GM12891 (cell line): ENCODE measurements at regions not wholly inside any gene's neighbourhood (a gene's known extent, or its start where the extent isn't known, plus 50 kb on each side); places are given as distances from the start of the nearest gene placed in this dataset.

Experiments used
- PAX5 ChIP-seq: IDR thresholded peaks from 2 replicates; pipeline ENCODE4 v1.6.1; 2011; ENCODE audit warnings: low read length, moderate library complexity, mild to moderate bottlenecking; ENCODE audit not compliant: insufficient read depth, severe bottlenecking
- POLR2A ChIP-seq: IDR thresholded peaks from 2 replicates; pipeline ENCODE4 v1.6.1; 2011; ENCODE audit warnings: low read depth, low read length, control low read depth
- POLR2AphosphoS5 ChIP-seq: IDR thresholded peaks from 2 replicates; pipeline ENCODE4 v1.6.1; 2011; ENCODE audit warnings: low read depth, low read length, control low read depth
- POU2F2 ChIP-seq: IDR thresholded peaks from 2 replicates; pipeline ENCODE4 v1.6.1; 2011; ENCODE audit warnings: low read depth, mild to moderate bottlenecking, control low read depth, low read length, moderate library complexity

- no peak for TF ChIP-seq POLR2AphosphoS5
- TF ChIP-seq POLR2A, result no peak
- TF ChIP-seq POU2F2, result no peak
- TF ChIP-seq PAX5, result no peak
Measured at GRCh38 chr18:39344487-39344886, 1778.9 kb upstream of the CELF4 start.
